PC-9 (cell line): ENCODE measurements at regions not wholly inside any gene's neighbourhood (a gene's known extent, or its start where the extent isn't known, plus 50 kb on each side); places are given as distances from the start of the nearest gene placed in this dataset.

Experiments
- BruUV-seq: library from RNA; stranded (reverse); fragments of 400-500 nt; replicated peaks from 2 replicates; lab custom pipeline; 2021; lab: Mats Ljungman, UMichigan
- CTCF ChIA-PET: fragments of 300-600 bp; sonication (Branson Sonifier 250); formaldehyde crosslinking; loops from one replicate; lab custom pipeline; 2022; ENCODE audit warnings: antibody characterized with exemption; lab: Charles Lee
- POLR2A ChIA-PET: fragments of 300-600 bp; sonication (Branson Sonifier 250); formaldehyde crosslinking; loops from one replicate; lab custom pipeline; 2022; ENCODE audit warnings: antibody characterized with exemption; ENCODE audit not compliant: unreplicated experiment; lab: Charles Lee
- DNase-seq, 2 experiments: peaks; one replicate each; pipeline versions ENCODE4 v3.0.0 to v3.0.0-alpha.2; 2015 to 2022; ENCODE audit warnings: mixed read lengths in 1 of 2
- H2AFZ ChIP-seq: fragments of 200-600 bp; sonication (generic); 2 replicates; pipeline ENCODE4 v1.8.1; 2017; ENCODE audit warnings: antibody characterized with exemption
- H3F3A ChIP-seq: fragments of 200-600 bp; sonication (generic); 2 replicates; pipeline ENCODE4 v1.8.1; 2017; ENCODE audit warnings: antibody characterized with exemption, mild to moderate bottlenecking, low read depth; ENCODE audit not compliant: insufficient read depth
- H3K27ac ChIP-seq: fragments of 200-600 bp; sonication (generic); 2 replicates; pipeline ENCODE4 v1.6.1; 2016; ENCODE audit warnings: mixed run types
- H3K27me3 ChIP-seq: fragments of 200-600 bp; sonication (generic); 2 replicates; pipeline ENCODE4 v1.6.1; 2016; ENCODE audit warnings: low read depth, mixed run types; ENCODE audit not compliant: insufficient read depth
- H3K36me3 ChIP-seq: fragments of 200-600 bp; sonication (generic); 2 replicates; pipeline ENCODE4 v1.6.1; 2016; ENCODE audit warnings: low read depth, mixed run types
- H3K4me1 ChIP-seq: fragments of 200-600 bp; sonication (generic); replicated peaks from 2 replicates; pipeline ENCODE4 v1.6.1; 2016; ENCODE audit warnings: mixed run types; ENCODE audit not compliant: insufficient read depth
- H3K4me2 ChIP-seq: fragments of 200-600 bp; sonication (generic); 2 replicates; pipeline ENCODE4 v1.6.1; 2017; ENCODE audit warnings: mixed run types
- H3K4me3 ChIP-seq: fragments of 200-600 bp; sonication (generic); 2 replicates; pipeline ENCODE4 v1.6.1; 2016; ENCODE audit warnings: mixed run types
- H3K79me2 ChIP-seq: fragments of 200-600 bp; sonication (generic); 2 replicates; pipeline ENCODE4 v1.6.1; 2017; ENCODE audit warnings: low read depth, mixed run types
- H3K9me2 ChIP-seq: fragments of 200-600 bp; sonication (generic); 2 replicates; pipeline ENCODE4 v1.8.1; 2017; ENCODE audit warnings: mild to moderate bottlenecking; ENCODE audit not compliant: insufficient read depth
- H3K9me3 ChIP-seq: fragments of 200-600 bp; sonication (generic); 2 replicates; pipeline ENCODE4 v1.8.1; 2016; ENCODE audit warnings: low read depth; ENCODE audit not compliant: insufficient read depth
- H4K20me1 ChIP-seq: fragments of 200-600 bp; sonication (generic); 2 replicates; pipeline ENCODE4 v1.8.1; 2017; ENCODE audit not compliant: insufficient read depth
- CTCF ChIP-seq: fragments of 200-600 bp; sonication (generic); conservative IDR thresholded peaks from 2 replicates; pipeline ENCODE4 v1.6.1; 2017; ENCODE audit warnings: mixed run types, antibody characterized with exemption, mild to moderate bottlenecking, moderate library complexity
- EZH2 ChIP-seq: fragments of 200-600 bp; sonication (generic); IDR thresholded peaks from 2 replicates; pipeline ENCODE4 v1.8.0; 2017; ENCODE audit warnings: antibody characterized with exemption, low read depth
- intact Hi-C: fragments of 100-400 bp; cut with micrococcal nuclease; formaldehyde crosslinking; loops from one replicate; pipeline ENCODE4 v1.10.0; 2022; ENCODE audit not compliant: unreplicated experiment

- Histone ChIP-seq H3K4me1 (no peaks in the 10 kb centered on the region; the same call in 1 of the 2 replicates), H4K20me1 (no peaks in the 10 kb centered on the region), H3K9me2 (0 out of 2 replicates have a peak, but pooled peaks cover 3% of the 10 kb centered on the region), H3K9me3 (peaks cover 2% of the 10 kb centered on the region; the same call in 1 of the 2 replicates), H3K27ac (no peak overlapping the region), H3K4me3 (no peak overlapping the region), H3K79me2 (no peaks in the 10 kb centered on the region), H3K4me2 (no peak overlapping the region), H3F3A (no peaks in the 10 kb centered on the region; the same call in 1 of the 2 replicates), H3K27me3 (no peaks in the 10 kb centered on the region), H3K36me3 (no peaks in the 10 kb centered on the region), H2AFZ (no peak overlapping the region)
- BruUV-seq, result no TSS peak
- CTCF ChIA-PET, result no interaction called here
- POLR2A ChIA-PET, result no interaction called here
- TF ChIP-seq CTCF (no peak), EZH2 (no peak)
- DNase-seq, result no peak
- intact Hi-C loops, result no loop called here
Observed at GRCh38 chr13:103640606-103641005, 574.4 kb upstream of the SLC10A2 start.

- no peaks in the 10 kb centered on the region for H4K20me1 ChIP-seq
- peaks cover 5% of the 10 kb centered on the region; the same call in 1 of the 2 replicates for H3K9me3 ChIP-seq
- no peak overlapping the region for H3K4me2 ChIP-seq
- H3K27me3 ChIP-seq, result no peaks in the 10 kb centered on the region
- no peaks in the 10 kb centered on the region for H3K79me2 ChIP-seq
- peaks cover 3% of the 10 kb centered on the region; the same call in 1 of the 2 replicates for H3K9me2 ChIP-seq
- no peak overlapping the region for H2AFZ ChIP-seq
- no peak for DNase-seq
- TF ChIP-seq CTCF, result no peak
- TF ChIP-seq EZH2, result no peak
- H3K27ac ChIP-seq, result no peak overlapping the region
- no peaks in the 10 kb centered on the region for H3K36me3 ChIP-seq
- ChIA-PET CTCF (no interaction called here), POLR2A (no interaction called here)
- no peak overlapping the region for H3K4me3 ChIP-seq
- no peaks in the 10 kb centered on the region; the same call in 1 of the 2 replicates for H3F3A ChIP-seq
- BruUV-seq, result no TSS peak
- H3K4me1 ChIP-seq, result no peaks in the 10 kb centered on the region; the same call in 1 of the 2 replicates
- intact Hi-C loops, result no loop called here
Observed at GRCh38 chr13:103639326-103639725, 573.1 kb upstream of the SLC10A2 start.

DNA sequence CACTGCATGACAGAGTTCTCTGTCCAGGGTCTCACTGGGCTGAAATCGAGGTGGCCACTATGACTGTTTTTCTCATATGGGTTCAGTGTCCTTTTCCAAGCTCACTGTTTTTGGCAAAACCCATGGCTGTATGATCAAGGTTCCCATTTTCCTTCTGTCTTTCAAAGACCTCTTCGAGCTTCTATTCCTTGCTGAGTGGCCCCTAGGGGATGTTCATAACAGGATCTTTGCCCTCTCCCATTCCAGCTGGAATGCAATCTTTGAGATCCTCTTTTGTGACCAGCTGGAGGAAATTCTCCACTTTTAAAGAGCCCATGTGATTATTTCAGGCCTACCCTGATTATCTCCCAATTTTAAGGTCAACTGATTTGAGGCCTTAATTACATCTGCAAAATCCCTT lies 572.5 kb upstream of the SLC10A2 start:
- H3K27ac ChIP-seq, result no peak overlapping the region
- DNase-seq, result no peak
- H3K79me2 ChIP-seq, result no peaks in the 10 kb centered on the region
- no peaks in the 10 kb centered on the region for H3K27me3 ChIP-seq
- POLR2A ChIA-PET, result no interaction called here
- H3K36me3 ChIP-seq, result no peaks in the 10 kb centered on the region
- CTCF ChIA-PET, result no interaction called here
- H3K4me2 ChIP-seq, result no peak overlapping the region
- intact Hi-C loops, result no loop called here
- no peaks in the 10 kb centered on the region; the same call in 1 of the 2 replicates for H3F3A ChIP-seq
- no peaks in the 10 kb centered on the region for H4K20me1 ChIP-seq
- no TSS peak for BruUV-seq
- H3K9me2 ChIP-seq, result peaks cover 3% of the 10 kb centered on the region; the same call in 1 of the 2 replicates
- H3K9me3 ChIP-seq, result peaks cover 5% of the 10 kb centered on the region; the same call in 1 of the 2 replicates
- no peak overlapping the region for H3K4me3 ChIP-seq
- no peaks in the 10 kb centered on the region; the same call in 1 of the 2 replicates for H3K4me1 ChIP-seq
- no peak overlapping the region for H2AFZ ChIP-seq
- TF ChIP-seq EZH2, result no peak
- TF ChIP-seq CTCF, result no peak
